GM18951 (cell line): ENCODE measurements at regions not wholly inside any gene's neighbourhood (a gene's known extent, or its start where the extent isn't known, plus 50 kb on each side); places are given as distances from the start of the nearest gene placed in this dataset.
"Not testable (repeated sequence)": the region's sequence is repeated elsewhere in the genome, so short reads cannot be mapped to it uniquely, and the experiment has no call there.

Source experiments
- POLR2A ChIP-seq: IDR thresholded peaks from 4 replicates; pipeline ENCODE4 v1.6.1; 2011; ENCODE audit warnings: mild to moderate bottlenecking; ENCODE audit not compliant: insufficient read length, insufficient read depth; ENCODE audit errors: extremely low read depth
- in situ Hi-C: fragments of 300-500 bp; cut with MboI; formaldehyde crosslinking; loops from one replicate; pipeline ENCODE4 v1.12.0; 2022; ENCODE audit warnings: low sequenced_read_pairs, mixed read lengths, inconsistent platforms; ENCODE audit not compliant: unreplicated experiment

- in situ Hi-C loops = no loop called here
- no peak for TF ChIP-seq POLR2A
These were observed 388.1 kb downstream of the THBS2 start for GRCh38 chr6:168865522-168865921.

- no peak for TF ChIP-seq POLR2A
- in situ Hi-C loops = no loop called here
These were observed 388.8 kb downstream of the THBS2 start for GRCh38 chr6:168864541-168865460.

- TF ChIP-seq POLR2A = no peak
- in situ Hi-C loops = no loop called here
These were observed 390.2 kb downstream of the THBS2 start for GRCh38 chr6:168863467-168863866.

GRCh38 chr6:168862346-168862980 is 391.2 kb downstream of the THBS2 start:
- no peak for TF ChIP-seq POLR2A
- in situ Hi-C loops = no loop called here

GRCh38 chr6:168860987-168861386 is 392.7 kb downstream of the THBS2 start:
- no peak for TF ChIP-seq POLR2A
- in situ Hi-C loops = no loop called here

- in situ Hi-C loops = no loop called here
- no peak for TF ChIP-seq POLR2A
These were observed 393.3 kb downstream of the THBS2 start for GRCh38 chr6:168860341-168860740.

- no peak for TF ChIP-seq POLR2A
- in situ Hi-C loops = no loop called here
These were observed 394.7 kb downstream of the THBS2 start for GRCh38 chr6:168858926-168859325.

- no peak for TF ChIP-seq POLR2A
- in situ Hi-C loops = no loop called here
These were observed 396.7 kb downstream of the THBS2 start for GRCh38 chr6:168856914-168857313.

- TF ChIP-seq POLR2A = no peak
- in situ Hi-C loops = no loop called here
These were observed 401.2 kb downstream of the THBS2 start for GRCh38 chr6:168852376-168852884.

- in situ Hi-C loops = no loop called here
- TF ChIP-seq POLR2A = no peak
These were observed 401.9 kb downstream of the THBS2 start for GRCh38 chr6:168851460-168852375.

GRCh38 chr6:168850027-168850736 is 403.5 kb downstream of the THBS2 start:
- in situ Hi-C loops = not testable (repeated sequence)

GRCh38 chr6:168849459-168849858 is 404.2 kb downstream of the THBS2 start:
- TF ChIP-seq POLR2A = no peak
- in situ Hi-C loops = no loop called here

GRCh38 chr6:168848797-168849196 is 404.8 kb downstream of the THBS2 start:
- in situ Hi-C loops = no loop called here
- TF ChIP-seq POLR2A = no peak
